ENCODE measurements at regions not wholly inside any gene's neighbourhood (a gene's known extent, or its start where the extent isn't known, plus 50 kb on each side); places are given as distances from the start of the nearest gene placed in this dataset.

- no peak for DNase-seq
Measured at GRCh38 chr7:156474241-156474743, 166.3 kb upstream of the RNF32 start.

GRCh38 chr7:156473476-156474240 lies 166.9 kb upstream of the RNF32 start:
- DNase-seq: no peak

- no peak for DNase-seq
Measured at GRCh38 chr7:156472267-156472666, 168.3 kb upstream of the RNF32 start.

DNA sequence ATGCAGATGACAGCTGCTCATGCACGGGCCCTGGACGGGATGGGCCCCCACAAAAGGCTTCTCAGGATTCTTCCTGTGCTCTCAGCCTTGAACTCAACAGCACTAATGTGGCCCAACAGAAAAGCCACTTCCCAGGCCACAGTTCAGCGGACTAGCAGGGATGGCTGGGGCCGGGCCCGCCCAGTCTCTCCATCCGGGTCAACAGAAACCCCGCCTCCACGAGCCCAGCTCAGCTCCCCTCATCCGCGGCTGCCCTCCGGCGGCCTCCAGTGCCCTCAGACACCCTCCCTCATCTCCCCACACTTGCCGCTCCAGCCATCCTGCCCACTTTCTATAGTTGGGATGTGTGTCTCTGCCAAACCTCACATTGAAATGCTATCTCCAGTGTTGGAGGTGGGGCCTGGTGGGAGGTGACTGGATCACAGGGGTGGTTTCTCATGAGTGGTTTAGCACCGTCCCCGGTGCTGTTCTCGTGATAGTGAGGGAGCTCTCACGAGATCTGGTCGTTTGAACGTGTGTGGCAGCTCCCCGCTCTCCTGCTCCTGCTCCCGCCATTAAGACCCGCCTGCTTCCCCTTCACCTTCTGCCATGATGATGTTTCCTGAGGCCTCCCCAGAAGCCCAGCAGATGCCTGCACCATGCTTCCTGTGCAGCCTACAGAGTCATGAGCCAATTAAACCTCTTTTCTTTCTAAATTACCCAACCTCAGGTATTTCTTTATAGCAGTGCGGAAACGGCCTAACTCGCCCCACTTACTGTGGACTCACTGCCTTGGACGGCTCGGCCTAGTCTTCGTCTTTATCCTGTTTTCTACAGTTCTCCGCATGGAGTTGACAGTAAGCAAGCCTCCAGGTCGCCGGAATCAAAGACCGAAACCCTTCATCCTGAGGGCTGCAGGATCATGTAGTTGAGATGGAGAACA lies 169.9 kb upstream of the RNF32 start:
- DNase-seq: no peak

- DNase-seq: no peak
Measured at GRCh38 chr7:156466955-156467625, 173.5 kb upstream of the RNF32 start.

GRCh38 chr7:156466272-156466671 lies 174.3 kb upstream of the RNF32 start:
- no peak for DNase-seq

DNA sequence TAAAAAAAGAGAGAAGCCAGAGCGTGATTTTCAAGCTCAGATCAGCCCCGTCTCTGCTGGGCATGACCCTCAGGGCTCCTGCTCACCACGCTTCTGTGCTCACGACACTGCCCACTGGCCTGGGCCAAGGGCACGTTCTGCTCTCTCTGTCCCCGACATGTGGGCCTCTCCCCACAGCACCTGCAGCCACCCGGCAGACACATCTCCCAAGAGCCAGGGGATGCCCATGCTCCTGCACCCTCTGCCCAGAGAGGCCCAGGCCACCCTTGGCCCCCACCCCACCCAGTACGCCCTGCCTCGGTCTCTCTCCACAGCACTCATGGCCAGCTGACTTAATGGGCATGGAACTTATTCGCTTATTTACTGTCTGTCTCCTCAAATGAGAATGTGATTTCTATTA lies 175.4 kb upstream of the RNF32 start:
- DNase-seq: no peak

GRCh38 chr7:156464339-156464738 lies 176.2 kb upstream of the RNF32 start:
- DNase-seq: no peak

DNA sequence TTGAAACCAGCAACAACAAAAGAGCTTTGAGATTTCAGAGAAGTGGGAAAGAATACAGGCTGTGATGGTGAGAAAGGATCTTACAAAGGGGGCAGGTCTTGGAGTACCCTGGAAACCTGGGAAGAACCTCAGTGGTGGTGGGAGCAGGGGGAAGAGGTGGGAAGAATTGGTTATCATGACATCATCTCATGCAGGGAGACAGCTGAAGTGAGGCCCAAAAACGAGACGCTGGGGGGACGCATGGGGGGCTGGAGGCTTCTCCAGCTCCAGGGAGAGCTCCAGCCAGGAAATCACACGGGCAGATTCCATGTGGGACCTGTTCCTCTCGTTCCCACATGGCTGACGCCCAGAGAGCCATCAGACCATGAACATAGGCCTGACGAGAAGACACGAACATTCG lies 177.3 kb upstream of the RNF32 start:
- DNase-seq: no peak

GRCh38 chr7:156461881-156462665 lies 178.5 kb upstream of the RNF32 start:
- DNase-seq: no peak

DNA sequence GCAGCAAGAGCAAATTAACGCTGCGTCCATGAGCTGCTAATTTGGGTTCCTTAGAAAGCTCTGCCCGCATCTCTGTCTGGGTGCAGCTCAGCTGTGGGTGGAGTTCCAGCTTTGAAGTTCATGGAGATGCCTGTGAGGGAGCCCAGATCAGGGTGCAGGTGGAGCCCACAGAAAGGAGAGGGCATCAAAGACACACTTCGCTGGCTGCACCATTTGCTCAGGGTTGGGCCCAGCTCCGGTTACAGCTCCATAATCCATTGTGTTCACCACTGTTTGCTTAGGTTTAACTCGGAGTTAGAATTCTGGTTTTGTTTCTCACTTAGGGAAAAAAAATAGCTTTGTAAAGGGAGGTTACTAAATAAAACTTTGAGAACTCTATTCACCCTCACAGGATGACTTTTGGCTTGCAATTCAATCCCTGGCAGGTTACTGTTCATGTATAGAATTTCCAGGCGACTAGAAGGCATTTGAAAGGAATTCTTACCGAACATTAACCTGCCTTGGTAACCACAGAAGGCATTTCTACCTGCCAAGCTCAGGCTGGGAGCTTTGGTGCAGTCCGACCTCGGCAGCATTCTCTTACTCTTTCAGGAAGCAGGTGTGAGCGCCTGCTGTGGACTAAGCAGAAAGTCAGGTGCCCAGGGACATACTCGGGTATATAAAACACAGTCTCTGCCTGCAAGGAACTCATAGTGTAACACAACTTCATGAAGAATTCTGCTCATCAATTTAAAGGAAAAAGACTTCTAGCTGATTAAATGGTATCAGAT lies 179.5 kb upstream of the RNF32 start:
- DNase-seq: no peak

DNA sequence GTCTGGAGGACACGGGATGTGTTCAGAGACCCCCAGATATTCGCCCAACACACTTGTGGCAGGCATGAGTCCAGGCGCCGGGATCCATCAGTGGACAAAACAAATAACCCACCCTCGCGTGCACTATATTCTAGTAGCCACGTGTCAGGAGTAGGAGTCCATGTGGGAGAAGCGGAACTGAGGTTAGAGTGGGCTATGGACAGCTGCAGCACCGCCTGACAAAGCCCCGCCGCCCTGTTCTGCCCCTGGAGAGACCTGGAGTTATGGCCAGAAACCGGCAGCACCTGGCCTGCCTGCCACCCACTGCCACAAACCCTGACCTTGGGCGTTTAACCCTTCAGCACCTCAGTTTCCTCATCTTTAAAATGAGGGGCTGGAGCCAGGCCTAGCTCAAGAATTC lies 181.0 kb upstream of the RNF32 start:
- DNase-seq: no peak

GRCh38 chr7:156459067-156459466 lies 181.5 kb upstream of the RNF32 start:
- no peak for DNase-seq

- no peak for DNase-seq
Measured at GRCh38 chr7:156458011-156458410, 182.6 kb upstream of the RNF32 start.

GRCh38 chr7:156456503-156457115 lies 184.0 kb upstream of the RNF32 start:
- DNase-seq: no peak

GRCh38 chr7:156456032-156456431 lies 184.5 kb upstream of the RNF32 start:
- DNase-seq: no peak

- no peak for DNase-seq
Measured at GRCh38 chr7:156450473-156450872, 190.1 kb upstream of the RNF32 start.

DNA sequence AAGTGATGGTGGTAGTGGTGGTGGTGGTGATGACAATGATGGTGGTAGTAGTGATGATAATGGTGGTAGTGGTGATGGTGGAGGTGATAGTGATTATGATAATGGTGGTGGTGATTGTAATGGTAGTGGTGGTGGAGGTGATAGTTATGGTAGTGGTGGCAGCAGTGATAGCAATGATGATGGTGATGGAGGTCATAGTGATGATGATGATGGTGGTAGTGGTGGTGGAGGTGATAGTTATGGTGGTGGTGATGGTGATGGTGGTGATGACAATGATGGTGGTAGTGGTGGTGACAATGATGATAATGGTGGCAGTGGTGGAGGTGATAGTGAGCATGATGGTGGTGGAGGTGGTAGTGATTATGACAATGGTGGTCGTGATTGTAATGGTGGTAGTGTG lies 191.7 kb upstream of the RNF32 start:
- no peak for DNase-seq

DNA sequence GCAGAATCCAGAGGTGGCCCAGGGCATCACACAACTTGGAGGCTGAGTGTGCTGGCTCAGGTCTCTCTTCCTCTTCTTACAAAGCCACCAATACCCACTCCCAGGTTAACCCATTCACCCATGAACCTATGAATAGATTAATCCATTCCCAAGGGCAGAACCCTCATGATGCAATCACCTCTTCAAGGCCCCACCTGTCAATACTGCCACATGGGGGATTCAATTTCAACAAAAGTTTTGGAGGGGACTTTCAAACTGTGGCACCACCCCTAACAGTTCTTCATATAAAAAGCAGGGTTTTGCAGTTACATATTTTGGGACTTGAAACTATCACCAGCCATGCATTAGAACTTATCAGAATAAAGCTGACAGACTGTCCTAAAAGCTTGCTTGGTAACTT lies 193.6 kb upstream of the RNF32 start:
- DNase-seq: no peak

DNA sequence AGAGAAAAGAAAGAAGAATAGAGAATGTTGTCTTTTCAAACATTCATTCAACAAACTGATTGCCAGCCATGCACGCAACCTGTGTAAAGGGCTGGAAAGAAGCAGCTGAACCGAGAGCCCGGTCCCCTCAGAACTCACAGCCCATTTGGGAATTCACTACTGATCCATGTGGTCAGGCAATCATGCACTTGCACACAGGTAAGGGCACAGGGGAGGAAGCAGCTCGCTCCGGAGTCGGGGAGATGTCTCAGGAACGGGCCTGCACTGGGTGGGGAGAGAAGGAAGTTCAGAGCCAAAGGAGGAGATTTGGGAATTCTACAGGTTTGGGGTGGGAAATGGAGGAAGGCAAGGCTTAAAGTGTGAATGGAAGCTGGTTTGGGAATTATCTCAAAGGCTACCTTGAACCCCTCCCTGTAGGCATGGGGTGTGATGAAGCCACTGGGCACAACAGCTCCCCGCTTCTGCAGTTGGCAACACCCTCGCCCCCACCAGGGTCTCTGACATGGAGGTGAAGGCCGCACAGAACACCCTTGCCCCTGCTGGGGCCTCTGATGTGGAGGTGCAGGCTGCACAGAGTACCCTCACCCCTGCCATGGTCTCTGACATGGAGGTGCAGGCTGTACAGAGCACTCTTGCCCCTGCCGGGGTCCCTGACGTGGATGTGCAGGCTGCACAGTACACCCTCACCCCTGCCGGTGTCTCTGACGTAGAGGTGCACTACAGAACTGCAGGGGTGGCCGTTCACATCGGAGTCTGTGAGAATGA lies 194.4 kb upstream of the RNF32 start:
- DNase-seq: no peak

DNA sequence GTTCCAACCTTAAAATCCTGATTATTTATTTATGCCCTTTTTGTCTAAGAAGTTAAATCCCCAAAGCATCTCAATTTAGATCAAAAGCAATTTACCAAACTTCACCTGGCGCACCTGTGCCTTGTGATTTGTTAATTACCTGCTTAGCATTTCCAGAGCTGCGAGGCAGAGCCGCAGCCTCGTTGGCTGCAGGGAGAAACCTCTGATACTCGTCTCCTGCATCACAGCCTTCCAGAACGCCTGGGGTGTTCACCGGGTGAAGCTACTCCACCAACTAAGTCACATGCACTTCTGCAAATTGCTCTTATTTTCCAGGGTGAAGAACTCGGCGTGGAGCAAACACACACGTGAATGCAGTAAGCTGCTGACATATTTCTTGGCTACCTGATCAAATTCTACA lies 198.1 kb upstream of the RNF32 start:
- DNase-seq: no peak

Data from KG1 (cell line).